ENCODE measurements at regions not wholly inside any gene's neighbourhood (a gene's known extent, or its start where the extent isn't known, plus 50 kb on each side); places are given as distances from the start of the nearest gene placed in this dataset.

GRCh38 chr15:35166730-35167359, 81.8 kb upstream of the NANOGP8 start (continued):
- TF ChIP-seq CHD7 (IDR thresholded peaks at IDR 0.05; ENCODE audit: low read depth, low read length): no peak
- TF ChIP-seq TAF15 (IDR thresholded peaks at IDR 0.05; ENCODE audit: low read depth, low read length): no peak
- no peak for TF ChIP-seq TEAD2 (tag; IDR thresholded peaks at IDR 0.05)
- TF ChIP-seq ZFX (CRISPR knock-in tag; IDR thresholded peaks at IDR 0.05): no peak
- peak; percentile 78 for TF ChIP-seq VEZF1 (CRISPR knock-in tag; IDR thresholded peaks at IDR 0.05)
- no peak for TF ChIP-seq POLR3G (IDR thresholded peaks at IDR 0.05; ENCODE audit: extremely low read depth, insufficient read length, insufficient replicate concordance)
- TF ChIP-seq DIDO1 (tag; IDR thresholded peaks at IDR 0.05; ENCODE audit: low read depth): no peak
- no peak for TF ChIP-seq CHD2 (IDR thresholded peaks at IDR 0.05; ENCODE audit: low read depth, low read length)
- no peak for TF ChIP-seq NR1H2 (CRISPR knock-in tag; IDR thresholded peaks at IDR 0.05)
- no peak for TF ChIP-seq PBX2 (CRISPR knock-in tag; IDR thresholded peaks at IDR 0.05; ENCODE audit: low read depth)
- TF ChIP-seq PBX2 (tag; conservative IDR thresholded peaks at IDR 0.05; ENCODE audit: low read depth): peak; percentile 53; the same call in 1 of the 2 replicates
- TF ChIP-seq MYC (IDR thresholded peaks at IDR 0.05; ENCODE audit: low read depth, low read length): no peak
- TF ChIP-seq MYC (CRISPR knock-in tag; IDR thresholded peaks at IDR 0.05; ENCODE audit: borderline replicate concordance, low read depth): no peak
